Right atrium auricular region (tissue), 2 donors: ENCODE measurements at regions not wholly inside any gene's neighbourhood (a gene's known extent, or its start where the extent isn't known, plus 50 kb on each side); places are given as distances from the start of the nearest gene placed in this dataset.

ENCODE experiments used
- DNase-seq: peaks from one replicate; pipeline ENCODE4 v3.0.0-alpha.2; 2019; ENCODE audit warnings: low spot score
- H3K27ac ChIP-seq, 2 donors: fragments of 200-600 bp; sonication (generic); 1 replicate in 1 of 2; 2 replicates in 1 of 2; pipeline ENCODE4 v1.5.1; 2016 to 2019
- H3K27me3 ChIP-seq, 2 donors: fragments of 200-600 bp; sonication (generic); one replicate each; pipeline versions ENCODE4 v1.5.1 to v1.6.0; 2017 to 2019
- H3K36me3 ChIP-seq: fragments of 200-600 bp; sonication (generic); one replicate; pipeline ENCODE4 v1.5.1; 2016
- H3K4me1 ChIP-seq, 2 donors: fragments of 200-600 bp; sonication (generic); one replicate each; pipeline versions ENCODE4 v1.5.1 to v1.6.0; 2017 to 2019
- H3K4me3 ChIP-seq, 2 donors: fragments of 200-600 bp; sonication (generic); 1 replicate in 1 of 2; 2 replicates in 1 of 2; pipeline ENCODE4 v1.5.1; 2017 to 2019; ENCODE audit warnings: mild to moderate bottlenecking in 1 of 2, moderate library complexity in 1 of 2
- H3K9me3 ChIP-seq, 2 donors: fragments of 200-600 bp; sonication (generic); one replicate each; pipeline ENCODE4 v1.5.1; 2019
- TF ChIP-seq, protein P1 (sequence below), 2 donors: fragments of 200-600 bp; sonication (generic); IDR thresholded peaks; one replicate each; pipeline ENCODE4 v1.5.1; 2019; ENCODE audit warnings: antibody characterized with exemption in 2 of 2

DNA sequence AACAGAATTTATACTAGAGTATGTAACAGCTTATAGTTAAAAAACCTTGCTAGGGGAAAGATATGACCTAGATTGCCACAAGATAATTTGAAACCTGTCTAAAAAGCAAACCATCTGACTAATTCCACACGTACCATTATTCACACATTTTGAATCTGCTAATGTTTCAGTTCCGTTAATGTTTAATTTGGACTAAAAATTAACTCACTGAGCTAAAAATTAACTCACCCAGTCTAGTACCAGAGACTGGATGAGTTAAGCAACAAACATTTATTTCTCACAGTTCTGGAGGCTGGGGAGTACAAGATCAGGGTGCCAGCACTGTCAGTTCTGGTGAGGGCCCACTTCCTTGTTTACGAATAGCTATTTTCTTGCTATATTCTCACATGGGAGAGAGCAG, 231.5 kb upstream of the DIAPH2 start:
- Histone ChIP-seq H3K27me3 (no peaks in the 10 kb centered on the region), H3K27ac (no peak overlapping the region), H3K4me1 (no peaks in the 10 kb centered on the region), H3K4me3 (no peak overlapping the region), H3K36me3 (no peaks in the 10 kb centered on the region), H3K9me3 (peaks cover 0 to 5% of the 10 kb centered on the region in 2 donors)
- DNase-seq = no peak
- TF ChIP-seq, protein P1, sequence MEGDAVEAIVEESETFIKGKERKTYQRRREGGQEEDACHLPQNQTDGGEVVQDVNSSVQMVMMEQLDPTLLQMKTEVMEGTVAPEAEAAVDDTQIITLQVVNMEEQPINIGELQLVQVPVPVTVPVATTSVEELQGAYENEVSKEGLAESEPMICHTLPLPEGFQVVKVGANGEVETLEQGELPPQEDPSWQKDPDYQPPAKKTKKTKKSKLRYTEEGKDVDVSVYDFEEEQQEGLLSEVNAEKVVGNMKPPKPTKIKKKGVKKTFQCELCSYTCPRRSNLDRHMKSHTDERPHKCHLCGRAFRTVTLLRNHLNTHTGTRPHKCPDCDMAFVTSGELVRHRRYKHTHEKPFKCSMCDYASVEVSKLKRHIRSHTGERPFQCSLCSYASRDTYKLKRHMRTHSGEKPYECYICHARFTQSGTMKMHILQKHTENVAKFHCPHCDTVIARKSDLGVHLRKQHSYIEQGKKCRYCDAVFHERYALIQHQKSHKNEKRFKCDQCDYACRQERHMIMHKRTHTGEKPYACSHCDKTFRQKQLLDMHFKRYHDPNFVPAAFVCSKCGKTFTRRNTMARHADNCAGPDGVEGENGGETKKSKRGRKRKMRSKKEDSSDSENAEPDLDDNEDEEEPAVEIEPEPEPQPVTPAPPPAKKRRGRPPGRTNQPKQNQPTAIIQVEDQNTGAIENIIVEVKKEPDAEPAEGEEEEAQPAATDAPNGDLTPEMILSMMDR (IDR thresholded peaks at IDR 0.05) = no peak

DNA sequence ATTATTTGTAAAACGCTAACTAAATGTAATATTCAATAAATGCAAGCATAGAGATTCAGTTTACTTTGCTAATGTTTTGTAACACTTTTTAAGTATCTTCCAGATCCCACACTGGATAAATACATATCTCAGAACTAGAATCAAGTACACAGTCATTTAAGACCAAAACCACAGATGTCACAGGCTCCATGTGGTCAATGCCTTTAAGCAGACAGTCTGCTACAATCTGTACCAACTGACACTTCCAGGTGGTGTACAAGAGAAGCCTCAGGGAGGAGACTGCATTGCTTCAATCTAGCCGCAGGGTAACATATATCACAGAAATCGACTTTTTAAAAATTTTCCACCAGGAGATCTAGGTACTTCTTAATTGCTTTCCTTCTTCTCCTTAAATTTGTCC, 229.6 kb upstream of the DIAPH2 start:
- no peak for DNase-seq
- Histone ChIP-seq H3K27ac (no peak overlapping the region), H3K36me3 (no peaks in the 10 kb centered on the region), H3K27me3 (no peaks in the 10 kb centered on the region), H3K9me3 (peaks cover 0 to 5% of the 10 kb centered on the region in 2 donors), H3K4me1 (no peaks in the 10 kb centered on the region), H3K4me3 (no peak overlapping the region)
- TF ChIP-seq, protein P1 (IDR thresholded peaks at IDR 0.05) = no peak

DNA sequence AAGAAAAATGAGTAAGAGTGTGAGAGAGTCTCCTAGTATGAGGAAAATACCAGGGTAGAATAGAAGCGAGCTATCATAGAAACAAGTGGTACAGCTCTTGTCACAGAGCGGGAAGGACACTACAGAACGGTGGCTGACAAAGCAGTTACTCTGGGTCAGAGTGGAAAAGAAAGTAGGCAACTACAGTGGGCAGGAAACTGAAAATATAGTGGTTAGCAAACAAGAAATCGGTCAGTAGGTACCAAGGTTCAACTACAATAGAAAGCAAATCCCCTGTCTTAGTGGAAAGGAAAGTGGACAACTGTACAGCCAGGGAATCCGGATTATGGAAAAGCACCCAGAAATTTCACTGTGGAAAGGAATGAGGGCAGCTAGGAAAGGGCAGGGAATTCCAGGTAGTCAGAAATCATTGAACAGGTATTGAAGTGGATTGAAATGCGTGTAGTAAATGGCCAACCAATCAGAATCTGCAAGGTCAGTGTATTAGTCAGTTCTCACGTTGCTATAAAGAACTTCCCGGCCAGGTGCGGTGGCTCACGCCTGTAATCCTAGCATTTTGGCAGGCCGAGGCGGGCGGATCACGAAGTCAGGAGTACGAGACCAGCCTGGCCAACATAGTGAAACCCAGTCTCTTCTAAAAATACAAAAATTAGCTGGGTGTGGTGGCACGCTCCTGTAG, 219.6 kb upstream of the DIAPH2 start:
- no peaks in the 10 kb centered on the region for H3K27me3 ChIP-seq
- H3K36me3 ChIP-seq = no peaks in the 10 kb centered on the region
- no peaks in the 10 kb centered on the region for H3K9me3 ChIP-seq
- H3K4me3 ChIP-seq = no peak overlapping the region
- H3K4me1 ChIP-seq = no peaks in the 10 kb centered on the region
- TF ChIP-seq, protein P1 (IDR thresholded peaks at IDR 0.05) = no peak
- DNase-seq = no peak
- H3K27ac ChIP-seq = no peak overlapping the region

DNA sequence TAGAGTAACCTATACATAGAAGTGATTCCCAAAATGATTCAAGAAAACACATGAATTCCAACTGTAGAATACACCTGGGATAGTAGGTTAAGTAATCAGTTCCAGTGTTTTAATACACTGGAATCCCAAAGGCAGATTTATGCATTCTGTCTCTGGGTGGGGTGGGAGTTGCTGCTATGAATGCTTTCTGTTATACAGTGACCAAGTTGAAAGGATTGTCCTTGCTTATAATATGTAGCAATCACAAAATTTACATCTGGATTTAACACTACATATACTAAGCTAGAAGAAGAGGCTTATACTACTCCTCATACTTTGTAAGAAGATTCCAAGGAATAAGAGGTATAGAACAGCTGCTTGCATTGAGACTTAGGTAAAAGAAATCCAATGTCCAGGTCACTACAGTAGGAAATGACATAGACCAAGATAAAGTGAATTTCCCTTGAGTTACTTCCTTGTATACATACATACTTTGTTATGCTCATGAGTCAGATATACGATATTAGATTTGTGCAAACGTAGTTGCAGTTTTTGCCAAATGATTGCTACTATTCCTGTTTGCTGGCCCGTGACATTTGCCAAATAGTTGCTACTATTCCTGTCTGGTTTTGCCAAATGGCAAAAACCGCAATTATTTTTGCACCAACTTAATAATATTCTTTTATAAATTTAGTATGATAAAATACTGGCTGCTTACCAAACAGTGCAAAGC, 210.5 kb upstream of the DIAPH2 start:
- Histone ChIP-seq H3K9me3 (no peaks in the 10 kb centered on the region), H3K27me3 (no peaks in the 10 kb centered on the region), H3K36me3 (no peaks in the 10 kb centered on the region), H3K4me3 (no peak overlapping the region), H3K4me1 (no peaks in the 10 kb centered on the region), H3K27ac (no peak overlapping the region)
- no peak for DNase-seq
- TF ChIP-seq, protein P1 (IDR thresholded peaks at IDR 0.05) = no peak

DNA sequence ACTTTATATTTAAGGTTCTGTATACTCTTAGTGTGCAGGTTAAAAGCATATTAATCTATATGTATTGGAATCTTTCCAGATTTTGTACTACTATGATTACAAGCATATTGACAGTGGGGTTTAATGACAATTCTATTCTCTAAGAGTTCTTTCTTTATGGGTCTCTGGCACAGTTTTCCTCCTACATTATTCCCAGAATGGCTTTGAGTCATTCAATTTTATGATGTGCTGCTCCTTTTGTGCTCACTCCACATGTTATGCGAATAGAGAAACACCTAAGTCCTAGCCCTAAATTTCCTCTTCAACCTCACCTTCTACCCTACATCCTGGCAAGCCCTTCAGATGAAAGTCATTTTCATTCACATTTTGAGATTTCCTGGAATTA, 209.9 kb upstream of the DIAPH2 start:
- H3K27ac ChIP-seq = no peak overlapping the region
- no peaks in the 10 kb centered on the region for H3K36me3 ChIP-seq
- H3K9me3 ChIP-seq = no peaks in the 10 kb centered on the region
- DNase-seq = no peak
- H3K4me1 ChIP-seq = no peaks in the 10 kb centered on the region
- H3K27me3 ChIP-seq = no peaks in the 10 kb centered on the region
- TF ChIP-seq, protein P1 (IDR thresholded peaks at IDR 0.05) = no peak
- H3K4me3 ChIP-seq = no peak overlapping the region
